ENCODE measurements at regions not wholly inside any gene's neighbourhood (a gene's known extent, or its start where the extent isn't known, plus 50 kb on each side); places are given as distances from the start of the nearest gene placed in this dataset.

DNA sequence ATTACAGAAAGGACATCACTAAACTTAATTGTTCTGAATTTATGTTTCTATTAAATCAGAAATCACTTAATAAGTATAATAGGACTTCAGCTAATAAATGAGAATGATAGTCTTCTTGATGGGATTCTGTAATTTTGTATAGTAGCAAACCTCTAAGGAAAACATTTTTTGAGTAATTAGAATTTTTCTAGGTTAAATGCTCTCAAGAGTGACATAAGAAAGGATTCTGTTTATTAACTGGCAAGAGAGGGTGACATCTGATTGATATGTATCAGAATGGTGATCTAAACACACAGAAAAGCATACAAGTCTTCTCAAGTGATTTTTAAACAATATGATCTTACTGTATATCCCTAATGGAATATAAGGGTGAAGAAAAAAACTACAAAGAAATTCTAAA is 1597.7 kb upstream of the PRR20A start:
- Mint-ChIP-seq H3K4me1 (no peaks in the 10 kb centered on the region), H3K9me3 (peaks cover 0 to 2% (median 0%) of the 10 kb centered on the region in 3 donors)

DNA sequence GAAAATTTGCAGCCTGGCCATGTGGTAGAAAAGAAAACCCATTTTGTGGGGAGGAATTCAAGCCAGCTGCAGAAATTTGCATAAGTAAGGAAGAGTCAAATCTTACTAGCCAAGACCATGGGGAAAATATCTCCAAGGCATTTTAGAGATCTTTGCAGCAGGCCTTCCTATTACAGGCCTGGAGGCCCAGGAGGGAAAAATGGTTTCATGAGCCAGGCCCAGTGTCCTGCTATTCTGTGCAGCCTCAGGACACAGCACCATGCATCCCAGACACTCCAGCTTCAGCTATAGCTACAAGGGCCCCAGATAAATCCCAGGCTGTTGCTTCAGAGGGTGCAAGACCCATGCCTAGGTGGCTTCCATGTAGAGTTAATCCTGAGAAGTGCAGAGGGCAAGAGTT is 1590.1 kb upstream of the PRR20A start:
- Mint-ChIP-seq H3K36me3 (no peaks in the 10 kb centered on the region), H3K4me1 (no peaks in the 10 kb centered on the region)

More for the DNA sequence above, 1597.7 kb upstream of the PRR20A start:
- Mint-ChIP-seq H3K27ac (no peak overlapping the region), H3K4me3 (no peak overlapping the region), H3K27me3 (no peaks in the 10 kb centered on the region), H3K36me3 (no peaks in the 10 kb centered on the region)

DNA sequence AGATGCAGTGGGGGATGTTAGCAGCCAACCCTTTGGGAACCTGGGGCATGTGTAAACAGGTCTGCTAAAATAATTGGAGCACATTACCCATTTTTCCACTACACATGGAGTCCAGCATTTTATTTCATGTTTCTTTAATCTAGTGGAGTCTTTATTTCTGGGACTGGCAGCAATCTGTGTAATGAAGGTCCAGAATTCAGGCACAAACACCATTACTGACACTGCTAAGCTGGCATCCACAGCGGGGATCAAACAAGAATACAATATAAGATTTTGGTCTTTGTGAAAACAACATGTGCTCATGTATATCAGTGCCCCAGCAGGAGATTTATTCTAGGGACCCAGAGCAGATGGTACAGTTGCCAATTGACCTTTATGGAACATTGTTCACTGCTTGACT is 1587.0 kb upstream of the PRR20A start:
- H3K9me3 Mint-ChIP-seq = peaks cover 4 to 13% (median 8%) of the 10 kb centered on the region in 3 donors
- H3K4me1 Mint-ChIP-seq = no peaks in the 10 kb centered on the region
- no peaks in the 10 kb centered on the region for H3K36me3 Mint-ChIP-seq
- H3K27ac Mint-ChIP-seq = no peak overlapping the region
- H3K4me3 Mint-ChIP-seq = no peak overlapping the region
- no peaks in the 10 kb centered on the region for H3K27me3 Mint-ChIP-seq

More for the DNA sequence above, 1590.1 kb upstream of the PRR20A start:
- no peaks in the 10 kb centered on the region for H3K27me3 Mint-ChIP-seq
- no peak overlapping the region for H3K27ac Mint-ChIP-seq
- peaks cover 3 to 14% (median 5%) of the 10 kb centered on the region in 3 donors for H3K9me3 Mint-ChIP-seq
- no peak overlapping the region for H3K4me3 Mint-ChIP-seq

DNA sequence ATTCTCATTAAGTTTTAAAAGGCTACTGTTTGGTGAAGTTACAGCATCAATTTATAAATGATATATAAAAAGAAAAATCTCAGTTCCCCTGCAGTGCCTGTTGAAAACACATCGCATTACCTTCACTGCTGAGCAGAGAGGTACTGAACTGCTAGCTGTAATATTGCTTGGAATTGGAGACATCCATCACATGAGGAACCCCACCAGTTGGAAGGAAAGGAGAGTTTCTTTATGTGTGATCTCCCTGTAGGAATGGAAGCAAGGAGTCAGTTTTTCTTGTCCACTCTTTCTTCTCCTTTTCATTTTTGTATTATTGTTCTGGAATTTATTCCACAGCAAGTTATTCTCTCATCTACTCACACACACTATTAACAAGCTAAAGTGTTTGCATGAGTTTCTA is 1586.0 kb upstream of the PRR20A start:
- no peak overlapping the region for H3K27ac Mint-ChIP-seq
- H3K27me3 Mint-ChIP-seq = no peaks in the 10 kb centered on the region
- H3K4me3 Mint-ChIP-seq = no peak overlapping the region
- H3K9me3 Mint-ChIP-seq = peaks cover 4 to 13% (median 8%) of the 10 kb centered on the region in 3 donors
- no peaks in the 10 kb centered on the region for H3K4me1 Mint-ChIP-seq
- H3K36me3 Mint-ChIP-seq = no peaks in the 10 kb centered on the region

DNA sequence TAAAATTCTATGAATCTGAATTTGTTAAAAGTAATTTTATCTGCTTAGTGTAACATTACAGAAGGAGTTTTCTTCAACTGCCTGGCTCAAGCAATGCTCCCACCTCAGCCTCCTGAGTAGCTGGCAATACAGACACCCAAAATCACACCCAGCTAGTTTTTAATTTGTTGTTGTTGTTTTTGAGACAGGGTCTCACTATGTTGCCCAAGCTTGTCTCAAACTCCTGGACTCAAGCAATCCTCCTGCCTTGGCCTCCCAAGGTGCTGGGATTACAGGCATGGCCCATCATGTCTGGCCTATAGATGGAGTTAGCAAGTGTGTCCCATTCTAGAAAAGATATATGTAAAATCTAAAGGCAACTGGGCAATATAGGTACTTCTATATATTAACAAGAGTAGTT is 1580.4 kb upstream of the PRR20A start:
- Mint-ChIP-seq H3K4me1 (no peaks in the 10 kb centered on the region), H3K27me3 (no peaks in the 10 kb centered on the region), H3K4me3 (no peak overlapping the region), H3K27ac (no peak overlapping the region), H3K36me3 (no peaks in the 10 kb centered on the region), H3K9me3 (peaks cover 2 to 5% (median 3%) of the 10 kb centered on the region in 3 donors)

DNA sequence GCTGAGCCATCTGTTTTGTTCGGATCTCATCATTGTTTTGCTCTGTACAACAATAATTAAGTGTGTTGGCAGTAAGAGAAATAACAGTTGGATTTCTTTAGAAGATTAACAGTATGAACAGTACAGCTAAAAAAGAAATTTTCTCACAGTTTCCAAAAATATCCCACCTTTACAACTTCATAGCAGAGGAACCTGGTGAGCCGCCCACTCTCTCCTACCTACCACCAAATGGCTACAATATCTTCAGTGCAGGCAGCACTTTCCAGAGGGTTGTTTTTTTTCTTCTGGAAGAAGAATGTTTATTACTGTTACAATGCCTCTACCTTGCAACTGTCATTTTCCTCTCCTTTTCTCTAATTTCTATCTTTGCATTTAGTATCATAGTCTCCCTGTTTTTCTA is 1577.5 kb upstream of the PRR20A start:
- no peak overlapping the region for H3K27ac Mint-ChIP-seq
- no peaks in the 10 kb centered on the region for H3K27me3 Mint-ChIP-seq
- H3K4me3 Mint-ChIP-seq = no peak overlapping the region
- no peaks in the 10 kb centered on the region for H3K9me3 Mint-ChIP-seq
- no peaks in the 10 kb centered on the region for H3K4me1 Mint-ChIP-seq
- no peaks in the 10 kb centered on the region for H3K36me3 Mint-ChIP-seq

DNA sequence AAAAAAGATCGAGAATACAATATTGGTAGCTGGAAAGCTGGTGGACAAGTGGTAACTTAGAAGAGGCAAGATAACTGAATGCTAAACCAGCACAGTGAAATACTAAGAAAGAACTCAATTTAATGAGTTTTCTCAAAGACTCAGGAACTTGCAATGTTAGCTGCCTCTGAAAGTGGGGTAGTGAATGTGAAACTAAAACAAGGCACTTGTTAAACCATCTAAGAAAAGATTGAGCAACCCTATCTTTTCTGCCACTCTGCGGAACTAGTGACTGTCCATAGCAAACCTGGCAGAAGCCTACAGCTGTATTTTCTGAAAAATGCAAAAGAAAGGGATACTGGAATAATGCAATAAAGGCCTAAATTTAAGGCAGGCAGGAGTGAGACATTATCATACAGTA is 1574.4 kb upstream of the PRR20A start:
- Mint-ChIP-seq H3K9me3 (no peaks in the 10 kb centered on the region), H3K27ac (no peak overlapping the region), H3K4me3 (no peak overlapping the region), H3K36me3 (no peaks in the 10 kb centered on the region), H3K4me1 (no peaks in the 10 kb centered on the region), H3K27me3 (no peaks in the 10 kb centered on the region)

DNA sequence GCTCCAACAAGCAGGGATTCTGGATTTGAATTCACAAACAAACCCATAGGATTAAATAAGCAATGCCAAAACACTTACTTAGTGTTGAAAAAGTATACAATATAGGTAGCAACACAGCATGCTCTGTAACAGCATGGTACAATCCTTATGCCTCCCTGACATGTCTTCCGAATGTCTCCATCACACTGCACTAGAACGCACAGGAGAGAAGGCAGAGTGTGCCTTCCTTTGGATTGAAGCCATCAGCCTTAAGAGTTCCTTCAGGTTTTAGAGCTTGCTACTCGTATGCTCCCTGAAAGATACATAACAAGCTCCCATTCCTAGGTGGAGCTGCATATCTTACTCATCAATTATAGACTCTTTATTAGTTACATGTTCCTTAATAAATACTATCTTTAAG is 1573.9 kb upstream of the PRR20A start:
- no peaks in the 10 kb centered on the region for H3K27me3 Mint-ChIP-seq
- no peaks in the 10 kb centered on the region for H3K36me3 Mint-ChIP-seq
- H3K27ac Mint-ChIP-seq = no peak overlapping the region
- no peaks in the 10 kb centered on the region for H3K4me1 Mint-ChIP-seq
- no peaks in the 10 kb centered on the region for H3K9me3 Mint-ChIP-seq
- H3K4me3 Mint-ChIP-seq = no peak overlapping the region

DNA sequence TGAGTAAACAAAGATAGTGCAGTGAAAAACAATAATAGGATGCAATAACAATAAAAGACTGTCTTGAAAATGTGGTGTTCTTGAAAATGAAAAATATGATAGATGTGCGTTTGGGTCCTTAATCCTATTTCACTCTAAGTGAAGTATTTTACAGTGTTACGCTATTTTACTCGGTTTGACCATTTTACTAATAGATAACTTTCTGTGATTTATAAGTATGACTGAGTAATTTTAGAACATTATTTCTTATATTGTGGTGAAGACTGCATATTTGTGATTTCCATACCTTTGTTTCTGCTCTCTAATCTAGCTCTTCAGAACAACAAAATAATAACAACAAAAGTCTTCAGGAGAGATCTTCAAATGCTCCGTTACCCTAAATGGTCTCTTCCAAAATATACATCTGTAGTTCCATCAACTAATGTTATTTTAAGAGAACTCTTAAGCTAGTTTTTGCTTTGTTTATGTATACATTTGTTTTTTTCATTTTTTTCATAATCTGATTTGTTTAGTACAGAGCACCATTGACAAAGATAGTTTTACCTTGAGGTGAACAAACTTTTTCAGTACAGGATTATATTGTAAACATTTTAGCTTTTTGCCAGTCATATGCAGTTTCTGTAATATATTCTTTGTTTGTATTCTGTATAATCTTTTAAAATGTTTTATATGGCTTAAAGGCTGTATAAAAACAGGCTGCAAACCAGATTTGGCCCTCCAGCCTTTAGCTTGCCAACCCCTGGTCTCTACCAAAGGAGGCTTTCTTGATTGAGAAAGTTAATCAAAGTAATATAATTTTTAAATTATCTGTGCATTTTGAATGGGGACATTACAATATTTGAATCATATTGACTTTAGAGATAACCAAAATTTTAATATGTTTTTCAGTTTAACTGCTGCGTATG is 1572.7 kb upstream of the PRR20A start:
- Mint-ChIP-seq H3K27ac (no peak overlapping the region), H3K9me3 (no peaks in the 10 kb centered on the region), H3K27me3 (no peaks in the 10 kb centered on the region), H3K4me3 (no peak overlapping the region), H3K4me1 (no peaks in the 10 kb centered on the region), H3K36me3 (no peaks in the 10 kb centered on the region)

DNA sequence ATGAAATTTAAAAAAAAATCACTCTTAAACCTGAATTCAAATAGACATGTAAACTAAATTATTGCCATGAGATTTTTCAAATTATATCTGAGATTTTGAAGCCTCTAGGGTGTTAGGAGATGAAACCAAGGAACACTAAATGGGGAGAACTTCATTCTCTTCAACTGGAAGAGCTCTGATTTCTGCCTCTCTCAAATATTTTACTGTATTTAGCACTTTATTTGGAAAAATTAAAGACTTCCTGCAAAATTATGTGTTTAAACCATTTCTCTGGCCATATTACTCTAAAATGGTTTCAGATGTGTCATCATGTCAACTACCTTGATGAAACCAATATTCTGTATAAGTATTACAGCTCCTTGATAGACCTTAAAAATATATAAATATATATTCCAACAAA is 1571.6 kb upstream of the PRR20A start:
- no peaks in the 10 kb centered on the region for H3K27me3 Mint-ChIP-seq
- no peaks in the 10 kb centered on the region for H3K36me3 Mint-ChIP-seq

DNA sequence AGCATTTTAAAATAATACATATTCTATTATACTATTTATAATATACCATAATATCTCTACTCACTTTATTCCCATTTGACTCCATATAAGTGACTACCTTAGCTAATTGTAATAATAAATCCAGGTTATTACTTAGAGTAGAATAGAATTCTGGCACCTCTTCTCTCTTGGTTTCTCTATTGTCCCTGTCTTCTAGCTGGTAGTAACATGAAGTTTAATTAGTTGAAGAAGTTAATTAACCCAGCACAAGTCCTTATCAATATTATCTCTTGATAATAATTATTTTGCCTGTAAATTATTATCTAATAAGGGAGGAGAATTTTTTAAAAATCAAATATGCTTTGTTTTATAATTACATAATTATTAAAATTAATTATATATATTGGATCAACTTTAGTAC is 1571.2 kb upstream of the PRR20A start:
- Mint-ChIP-seq H3K4me1 (no peaks in the 10 kb centered on the region), H3K27me3 (no peaks in the 10 kb centered on the region), H3K4me3 (no peak overlapping the region), H3K36me3 (no peaks in the 10 kb centered on the region), H3K27ac (no peak overlapping the region), H3K9me3 (peaks cover 0 to 2% (median 0%) of the 10 kb centered on the region in 3 donors)

More for the DNA sequence above, 1571.6 kb upstream of the PRR20A start:
- H3K4me1 Mint-ChIP-seq = no peaks in the 10 kb centered on the region
- H3K9me3 Mint-ChIP-seq = no peaks in the 10 kb centered on the region
- H3K4me3 Mint-ChIP-seq = no peak overlapping the region
- no peak overlapping the region for H3K27ac Mint-ChIP-seq

DNA sequence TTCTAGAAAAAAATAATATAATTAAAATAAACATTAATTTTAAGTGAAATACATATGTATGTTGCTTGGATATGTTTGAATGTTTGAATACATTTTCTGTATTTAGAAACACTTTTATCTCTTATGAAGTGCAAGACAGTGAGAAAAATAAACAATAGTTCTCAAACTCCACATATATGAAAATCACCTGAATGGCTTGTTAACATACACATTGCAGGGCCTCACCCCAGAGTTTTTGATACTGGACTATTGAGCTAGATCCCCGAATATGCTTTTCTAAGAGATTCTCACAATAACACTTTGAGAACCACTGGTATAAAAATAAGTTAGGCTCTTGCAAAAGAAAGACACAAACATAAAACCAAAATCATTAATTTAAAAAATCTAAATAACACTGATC is 1570.3 kb upstream of the PRR20A start:
- H3K4me1 Mint-ChIP-seq = no peaks in the 10 kb centered on the region
- no peak overlapping the region for H3K4me3 Mint-ChIP-seq
- H3K9me3 Mint-ChIP-seq = peaks cover 0 to 2% (median 0%) of the 10 kb centered on the region in 3 donors
- no peaks in the 10 kb centered on the region for H3K36me3 Mint-ChIP-seq
- H3K27me3 Mint-ChIP-seq = no peaks in the 10 kb centered on the region
- H3K27ac Mint-ChIP-seq = no peak overlapping the region

DNA sequence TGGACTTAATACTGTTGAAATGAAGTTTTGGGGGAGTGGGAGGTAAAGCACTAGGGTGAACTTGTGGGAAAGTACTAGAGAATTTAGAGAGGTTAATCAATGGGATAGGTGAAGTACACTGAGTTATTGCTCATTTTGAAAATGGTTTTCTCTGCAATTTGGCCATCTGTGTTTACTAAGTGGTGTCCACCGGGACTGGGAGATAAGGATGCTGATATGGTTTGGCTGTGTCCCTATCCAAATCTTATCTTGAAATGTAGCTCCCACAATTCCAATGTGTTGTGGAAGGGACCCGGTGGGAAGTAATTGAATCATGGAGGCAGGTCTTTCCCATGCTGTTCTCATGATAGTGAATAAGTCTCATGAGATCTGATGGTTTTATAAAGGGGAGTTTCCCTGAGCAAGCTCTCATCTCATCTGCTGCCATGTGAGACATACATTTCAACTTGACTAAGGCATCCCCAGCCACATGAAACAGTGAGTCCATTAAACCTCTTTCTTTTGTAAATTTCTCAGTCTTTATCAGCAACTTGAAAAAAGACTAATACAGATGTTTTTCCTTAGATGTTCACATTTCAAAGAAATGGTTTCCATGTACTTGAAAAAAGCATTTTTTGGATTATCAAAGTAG is 1569.4 kb upstream of the PRR20A start:
- Mint-ChIP-seq H3K4me3 (no peak overlapping the region), H3K27ac (no peak overlapping the region), H3K9me3 (peaks cover 0 to 2% (median 0%) of the 10 kb centered on the region in 3 donors), H3K27me3 (no peaks in the 10 kb centered on the region), H3K36me3 (no peaks in the 10 kb centered on the region), H3K4me1 (no peaks in the 10 kb centered on the region)

DNA sequence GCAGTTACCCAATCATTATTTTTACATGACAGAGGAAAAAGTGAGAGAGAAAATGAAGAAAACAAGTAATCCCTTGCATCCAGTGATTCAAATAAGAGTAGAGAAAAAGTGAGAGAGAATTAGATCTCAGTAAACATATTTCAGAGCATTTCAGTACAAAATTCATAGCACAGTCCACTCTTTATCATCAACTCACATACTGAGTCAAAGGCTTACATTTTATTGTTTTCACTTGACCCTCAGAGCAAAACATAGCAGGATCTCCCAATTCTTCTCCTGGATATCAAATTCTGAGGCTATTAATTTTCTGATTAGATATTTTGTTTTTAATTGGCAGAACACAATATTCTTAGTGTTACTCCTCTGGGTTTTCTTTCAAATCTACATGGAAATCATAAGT is 1568.3 kb upstream of the PRR20A start:
- Mint-ChIP-seq H3K4me1 (no peaks in the 10 kb centered on the region), H3K4me3 (no peak overlapping the region), H3K36me3 (no peaks in the 10 kb centered on the region), H3K27ac (no peak overlapping the region), H3K27me3 (no peaks in the 10 kb centered on the region), H3K9me3 (peaks cover 0 to 2% (median 0%) of the 10 kb centered on the region in 3 donors)

DNA sequence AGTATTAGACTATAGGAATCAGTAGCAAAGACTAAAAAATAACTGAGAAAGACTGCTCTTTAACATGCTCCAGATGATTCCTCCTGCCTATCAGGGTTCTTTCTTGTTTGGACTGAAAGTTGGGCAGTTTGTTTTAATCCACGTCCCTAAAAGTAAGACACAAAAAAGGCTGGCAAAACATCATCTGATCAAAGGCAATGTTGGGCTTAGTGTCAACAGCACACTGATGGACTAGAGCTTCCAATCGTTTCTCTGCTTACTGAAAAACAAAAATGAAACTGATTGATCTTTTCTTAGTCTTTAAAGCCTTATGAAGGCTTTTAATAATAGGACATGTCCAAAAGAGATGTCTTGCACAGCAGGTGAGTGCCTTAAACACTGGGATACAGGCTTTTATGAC is 1567.9 kb upstream of the PRR20A start:
- Mint-ChIP-seq H3K4me1 (no peaks in the 10 kb centered on the region), H3K27ac (no peak overlapping the region), H3K36me3 (no peaks in the 10 kb centered on the region), H3K4me3 (no peak overlapping the region), H3K9me3 (peaks cover 0 to 2% (median 0%) of the 10 kb centered on the region in 3 donors), H3K27me3 (no peaks in the 10 kb centered on the region)

DNA sequence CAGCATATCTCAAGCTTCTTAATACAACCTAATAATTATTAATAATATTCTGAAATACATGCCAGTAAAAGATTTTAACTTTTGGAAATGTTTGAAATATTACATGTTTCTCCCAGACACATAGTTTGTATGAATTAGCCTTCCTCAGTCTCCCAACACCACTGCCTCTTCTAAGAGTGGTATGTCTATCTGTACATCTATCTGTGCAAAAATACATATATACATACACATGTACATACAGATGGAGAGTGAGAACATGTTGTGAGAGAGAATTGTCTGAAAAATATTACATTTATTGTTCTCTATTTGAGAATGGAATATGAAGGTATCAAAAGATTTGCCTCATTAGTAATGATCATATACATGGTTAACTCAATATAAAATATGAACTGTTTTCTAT is 1567.2 kb upstream of the PRR20A start:
- Mint-ChIP-seq H3K9me3 (peaks cover 0 to 2% (median 0%) of the 10 kb centered on the region in 3 donors), H3K27me3 (no peaks in the 10 kb centered on the region), H3K4me3 (no peak overlapping the region), H3K27ac (no peak overlapping the region), H3K36me3 (no peaks in the 10 kb centered on the region), H3K4me1 (no peaks in the 10 kb centered on the region)

Data from IgD-negative memory B cell (primary cell).